Psoas muscle (tissue), 7 donors: ENCODE measurements at regions not wholly inside any gene's neighbourhood (a gene's known extent, or its start where the extent isn't known, plus 50 kb on each side); places are given as distances from the start of the nearest gene placed in this dataset.
A peak's percentile ranks its signal among the peaks of the same experiment; 100 is the strongest.

Source experiments
- ATAC-seq, 4 donors: fragments of 200-7000 bp; cut with Tn5 transposase; one replicate each; pipeline ENCODE4 v1.9.1; 2020; ENCODE audit warnings: moderate library complexity in 3 of 4, mild to moderate bottlenecking in 2 of 4
- DNase-seq, 2 donors: peaks; one replicate each; pipeline ENCODE4 v3.0.0-alpha.2; 2020
- H3K27ac ChIP-seq: fragments of 200-600 bp; one replicate; pipeline ENCODE4 v1.8.0; 2022
- H3K27me3 ChIP-seq, 3 donors: fragments of 200-600 bp in 1 of 3; one replicate each; pipeline versions ENCODE4 v1.6.1 to v1.8.0; 2013 to 2022; ENCODE audit warnings: low read length in 2 of 3, mild to moderate bottlenecking in 2 of 3, moderate library complexity in 1 of 3; ENCODE audit not compliant: insufficient read depth in 3 of 3
- H3K36me3 ChIP-seq, 2 donors: fragments of 200-600 bp in 1 of 2; one replicate each; pipeline versions ENCODE4 v1.6.1 to v1.8.0; 2013 to 2022; ENCODE audit warnings: low read depth in 1 of 2, mild to moderate bottlenecking in 1 of 2, moderate library complexity in 1 of 2; ENCODE audit not compliant: insufficient read depth in 1 of 2
- H3K4me1 ChIP-seq: fragments of 200-600 bp; one replicate; pipeline ENCODE4 v1.8.0; 2022
- H3K4me3 ChIP-seq: fragments of 200-600 bp; one replicate; pipeline ENCODE4 v1.8.0; 2022; ENCODE audit warnings: mild to moderate bottlenecking
- H3K9me3 ChIP-seq: fragments of 200-600 bp; one replicate; pipeline ENCODE4 v1.8.0; 2022
- CTCF ChIP-seq: fragments of 200-600 bp; IDR thresholded peaks from one replicate; pipeline ENCODE4 v1.8.0; 2022; ENCODE audit warnings: antibody characterized with exemption
- WGBS, 3 donors: extraction: QIAGEN DNeasy Blood & Tissue Kit; methylation state at CpG; one replicate each; pipeline versions ENCODE4 v1.1.6 to v1.1.7; 2013; 5-methylcytosine and 5-hydroxymethylcytosine counted together
- intact Hi-C, 2 donors: fragments of 100-400 bp; cut with DNase I; formaldehyde crosslinking; loops; one replicate each; pipeline versions ENCODE4 v1.11.0 to v1.14.2; 2022
- donor health status: healthy with polysubstance abuse.
- donor health status: DM: no; HTN: no; CAD: no; lungs with moderate emphysema.
- donor health status: Bipolar disorder and iron deficiency.
- donor health status: healthy.
- donor health status: DM: yes; HTN: yes; CAD: no.
- donor health status: DM: no; HTN: no; CAD: no.
- donor health status: DM: yes; HTN: yes; CAD: no.

- H3K9me3 ChIP-seq = no peaks in the 10 kb centered on the region
- peak in 3 of 4 donors; percentile 22 to 53 (median 41) for ATAC-seq
- H3K4me1 ChIP-seq = peaks cover 19% of the 10 kb centered on the region
- no peak overlapping the region for H3K27ac ChIP-seq
- no peaks in the 10 kb centered on the region for H3K36me3 ChIP-seq
- no peak for DNase-seq
- intact Hi-C loops = no loop called here
- 35 to 62% (median 37%) methylated on average over 3 of the region's 3 CpGs for WGBS, 3 donors
- TF ChIP-seq CTCF = no peak
- no peak overlapping the region for H3K4me3 ChIP-seq
- H3K27me3 ChIP-seq = no peaks in the 10 kb centered on the region
Observed at GRCh38 chr3:124258057-124258500, 266.2 kb upstream of the ROPN1 start.

- DNase-seq (peak; percentile 65 to 75), ATAC-seq (peak; percentile 84 to 92 (median 88))
- WGBS, 3 donors = 60 to 89% (median 72%) methylated on average over 1 of the region's 1 CpG
- intact Hi-C loops = no loop called here
- Histone ChIP-seq H3K27ac (peak overlapping the region; percentile 14), H3K36me3 (no peaks in the 10 kb centered on the region), H3K27me3 (no peaks in the 10 kb centered on the region), H3K4me3 (no peak overlapping the region), H3K4me1 (peaks cover 22% of the 10 kb centered on the region), H3K9me3 (no peaks in the 10 kb centered on the region)
- TF ChIP-seq CTCF = no peak
Observed at GRCh38 chr3:124260206-124260915, 268.4 kb upstream of the ROPN1 start.

- ATAC-seq (no peak), DNase-seq (no peak)
- H3K9me3 ChIP-seq = no peaks in the 10 kb centered on the region
- peaks cover 25% of the 10 kb centered on the region for H3K4me1 ChIP-seq
- no peaks in the 10 kb centered on the region for H3K36me3 ChIP-seq
- H3K4me3 ChIP-seq = no peak overlapping the region
- no peaks in the 10 kb centered on the region for H3K27me3 ChIP-seq
- intact Hi-C loops = no loop called here
- no peak overlapping the region for H3K27ac ChIP-seq
- no peak for TF ChIP-seq CTCF
- WGBS, 3 donors = 70 to 83% (median 80%) methylated on average over 2 of the region's 2 CpGs
Observed at GRCh38 chr3:124261306-124261705, 269.4 kb upstream of the ROPN1 start.

GRCh38 chr3:124263168-124263567, 271.2 kb upstream of the ROPN1 start:
- no peak for TF ChIP-seq CTCF
- H3K27me3 ChIP-seq = no peaks in the 10 kb centered on the region
- WGBS, 3 donors = 68 to 83% (median 68%) methylated on average over 4 of the region's 4 CpGs
- ATAC-seq (peak; percentile 49 to 69 (median 62)), DNase-seq (no peak)
- no peaks in the 10 kb centered on the region for H3K36me3 ChIP-seq
- H3K4me1 ChIP-seq = peaks cover 25% of the 10 kb centered on the region
- no peaks in the 10 kb centered on the region for H3K9me3 ChIP-seq
- intact Hi-C loops = no loop called here
- peak overlapping the region; percentile 17 for H3K27ac ChIP-seq
- no peak overlapping the region for H3K4me3 ChIP-seq

- no peak overlapping the region for H3K27ac ChIP-seq
- H3K27me3 ChIP-seq = no peaks in the 10 kb centered on the region
- ATAC-seq = no peak
- H3K9me3 ChIP-seq = no peaks in the 10 kb centered on the region
- no peak overlapping the region for H3K4me3 ChIP-seq
- no peaks in the 10 kb centered on the region for H3K36me3 ChIP-seq
- H3K4me1 ChIP-seq = peaks cover 25% of the 10 kb centered on the region
- TF ChIP-seq CTCF = no peak
- 85 to 92% (median 86%) methylated on average over 8 of the region's 8 CpGs for WGBS, 3 donors
- intact Hi-C loops = no loop called here
- DNase-seq = no peak
Observed at GRCh38 chr3:124264346-124264745, 272.4 kb upstream of the ROPN1 start.
